GM18873 (cell line): ENCODE measurements at regions not wholly inside any gene's neighbourhood (a gene's known extent, or its start where the extent isn't known, plus 50 kb on each side); places are given as distances from the start of the nearest gene placed in this dataset.
"Not testable (repeated sequence)": the region's sequence is repeated elsewhere in the genome, so short reads cannot be mapped to it uniquely, and the experiment has no call there.

Experiments
- ATAC-seq: cut with Tn5 transposase; IDR thresholded peaks from one replicate; pipeline ENCODE4 v1.9.1; 2021; ENCODE audit warnings: mild to moderate bottlenecking, moderate library complexity, moderate number of reproducible peaks; ENCODE audit not compliant: unreplicated experiment, low FRiP score

DNA sequence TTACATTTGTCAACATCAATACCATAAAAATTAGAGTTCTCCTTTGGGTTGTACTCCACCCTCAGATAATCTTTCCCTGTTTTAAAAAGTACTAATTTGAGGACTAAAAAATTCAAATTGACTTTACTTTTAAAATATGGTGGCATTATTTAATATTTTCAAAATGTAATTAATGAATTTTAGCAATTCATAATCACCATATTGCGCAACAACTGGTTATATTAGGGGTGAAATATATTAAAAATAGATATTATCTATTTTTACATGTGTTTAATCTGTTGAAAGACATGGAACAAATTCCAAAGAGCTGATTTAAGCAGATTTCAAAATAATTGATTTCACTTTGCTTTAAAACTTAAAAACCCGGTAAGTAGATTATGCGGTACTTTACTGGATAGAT is 236.6 kb upstream of the NOL4 start:
- ATAC-seq, result no peak

DNA sequence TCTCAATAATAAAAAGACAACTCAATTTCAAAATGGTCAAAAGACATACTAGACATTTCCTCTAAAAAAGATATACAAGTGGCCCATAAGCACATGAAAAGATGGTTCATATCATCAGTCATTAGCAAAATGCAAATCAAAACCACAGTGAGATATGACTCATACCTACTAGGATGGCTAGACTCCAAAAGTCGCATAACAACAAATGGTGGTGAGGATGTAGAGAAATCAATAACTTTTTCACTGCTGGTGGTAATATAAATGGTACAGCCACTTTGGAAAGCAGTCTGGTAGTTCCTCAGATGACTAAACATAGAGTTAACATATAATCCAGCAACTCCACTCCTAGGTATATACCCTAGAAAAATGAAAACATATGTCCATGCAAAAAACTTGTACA is 242.3 kb upstream of the NOL4 start:
- ATAC-seq, result peak; percentile 69

DNA sequence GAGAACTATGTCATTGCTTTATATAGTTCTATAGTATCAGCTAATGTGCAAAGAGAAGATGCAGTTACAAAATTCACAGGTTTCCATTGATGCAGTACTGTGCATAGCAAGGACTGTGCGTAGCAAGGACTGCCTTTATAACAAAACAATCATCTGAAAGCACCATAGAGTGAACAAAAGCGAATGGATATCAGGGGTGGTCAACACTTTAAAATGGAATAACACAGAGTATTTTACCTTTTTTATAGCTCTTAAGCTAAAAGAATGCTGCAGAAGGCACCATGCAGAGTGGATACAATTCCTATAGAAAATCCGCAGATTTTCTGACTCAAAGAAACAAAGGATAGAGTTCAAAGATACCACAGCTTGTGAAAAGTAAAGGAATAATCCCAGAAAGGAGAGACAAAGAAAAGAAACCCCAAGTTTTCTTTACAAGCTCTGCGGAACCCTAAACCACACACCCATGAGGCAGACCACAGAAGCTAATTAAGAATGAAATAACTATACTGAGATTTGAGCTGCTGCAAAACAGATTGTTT is 229.9 kb upstream of the DTNA start:
- no peak for ATAC-seq

DNA sequence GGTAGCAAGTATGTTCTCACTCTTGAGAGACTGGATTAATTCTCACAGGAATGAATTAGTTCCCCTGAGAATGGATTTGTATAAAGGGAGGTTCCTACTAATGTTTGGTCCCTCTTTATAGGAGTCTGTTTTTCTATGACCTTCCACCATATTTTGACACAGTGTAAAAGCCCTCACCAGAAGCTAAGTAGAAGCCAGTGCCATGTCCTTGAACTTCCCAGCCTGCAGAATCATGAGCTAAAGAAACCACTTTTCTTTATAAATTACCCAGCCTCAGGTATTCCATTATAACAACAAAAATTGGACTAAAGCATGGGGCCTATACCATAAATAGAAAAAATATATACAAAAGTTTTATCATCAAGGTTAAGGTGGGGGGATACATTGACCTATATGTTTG is 227.9 kb upstream of the DTNA start:
- no peak for ATAC-seq

DNA sequence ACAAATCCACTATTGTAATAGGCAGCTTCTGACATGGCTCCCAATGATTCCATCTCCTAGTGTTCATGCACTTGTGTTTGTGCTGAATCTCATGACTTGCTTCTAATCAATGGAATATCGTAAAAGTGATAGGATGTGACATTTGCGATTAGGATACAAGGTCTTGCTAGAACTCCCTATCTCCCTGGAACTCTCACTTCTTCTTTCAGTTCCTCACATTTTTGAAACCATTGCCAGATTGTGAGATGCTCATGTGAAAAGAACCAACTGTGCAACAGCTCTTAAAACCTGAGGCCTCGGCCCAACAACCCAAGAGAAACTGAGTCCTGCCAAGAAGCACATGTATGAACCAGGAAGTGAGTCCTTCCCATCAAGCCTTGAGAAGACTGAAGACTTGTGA is 226.9 kb upstream of the DTNA start:
- no peak for ATAC-seq

DNA sequence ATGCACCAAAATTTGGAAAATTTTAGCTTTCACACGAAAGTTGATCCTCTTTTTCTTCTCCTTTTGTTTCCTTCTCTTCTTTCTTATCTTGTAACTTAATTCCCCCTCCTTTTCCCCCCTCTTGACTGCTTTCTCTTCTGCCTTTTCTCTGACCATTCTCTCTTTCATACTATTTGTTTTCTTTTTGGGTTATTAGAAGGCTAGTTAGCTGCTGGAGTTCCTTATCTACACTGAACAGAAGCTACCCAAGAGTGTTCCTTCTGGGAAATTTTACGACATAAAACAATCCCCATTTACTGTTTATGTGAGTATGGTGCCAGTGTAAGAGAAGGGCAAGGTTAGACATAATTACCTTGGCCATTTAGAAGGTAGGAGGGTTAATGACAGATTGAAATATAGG is 218.4 kb upstream of the DTNA start:
- ATAC-seq, result no peak

DNA sequence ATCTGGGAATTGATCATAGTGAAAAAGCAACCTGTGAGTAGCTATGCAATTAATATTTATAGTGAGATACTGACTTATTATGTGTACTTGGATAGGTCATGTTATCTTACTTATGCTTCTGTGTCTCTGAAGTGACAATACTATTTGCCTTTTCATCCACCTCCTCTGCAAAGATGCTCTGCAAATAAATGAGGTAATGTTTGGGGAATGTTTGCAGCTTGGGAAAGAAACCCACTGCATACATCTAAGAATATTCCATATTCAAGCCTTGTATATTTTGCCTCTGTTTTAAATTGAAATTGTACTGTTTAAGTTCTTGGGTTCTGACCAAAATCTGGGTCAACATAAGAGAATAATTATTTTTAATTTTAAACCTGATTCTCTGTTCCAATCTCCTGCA is 217.4 kb upstream of the DTNA start:
- no peak for ATAC-seq

DNA sequence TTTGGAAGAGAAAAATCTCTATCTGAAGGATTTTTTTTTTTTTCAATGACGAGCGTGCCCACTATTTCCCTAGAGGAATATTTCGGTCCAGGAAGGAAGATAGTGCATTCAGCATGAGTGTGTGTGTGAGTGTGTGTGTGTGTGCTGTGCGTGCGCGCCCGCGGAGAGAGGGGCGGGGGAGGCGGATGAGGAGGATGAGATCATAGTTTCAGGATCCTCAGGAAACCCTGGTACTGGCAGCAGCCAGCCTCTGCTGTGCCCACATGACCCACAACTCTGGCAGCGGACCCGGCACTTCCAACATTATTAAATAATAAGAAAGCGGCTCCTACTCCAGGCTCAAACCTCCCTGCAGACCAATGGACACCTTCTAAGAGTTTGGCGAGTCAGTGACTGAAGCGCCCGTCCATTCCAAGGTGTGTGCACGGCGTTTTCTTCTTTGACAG is 217.0 kb upstream of the DTNA start:
- ATAC-seq, result no peak

DNA sequence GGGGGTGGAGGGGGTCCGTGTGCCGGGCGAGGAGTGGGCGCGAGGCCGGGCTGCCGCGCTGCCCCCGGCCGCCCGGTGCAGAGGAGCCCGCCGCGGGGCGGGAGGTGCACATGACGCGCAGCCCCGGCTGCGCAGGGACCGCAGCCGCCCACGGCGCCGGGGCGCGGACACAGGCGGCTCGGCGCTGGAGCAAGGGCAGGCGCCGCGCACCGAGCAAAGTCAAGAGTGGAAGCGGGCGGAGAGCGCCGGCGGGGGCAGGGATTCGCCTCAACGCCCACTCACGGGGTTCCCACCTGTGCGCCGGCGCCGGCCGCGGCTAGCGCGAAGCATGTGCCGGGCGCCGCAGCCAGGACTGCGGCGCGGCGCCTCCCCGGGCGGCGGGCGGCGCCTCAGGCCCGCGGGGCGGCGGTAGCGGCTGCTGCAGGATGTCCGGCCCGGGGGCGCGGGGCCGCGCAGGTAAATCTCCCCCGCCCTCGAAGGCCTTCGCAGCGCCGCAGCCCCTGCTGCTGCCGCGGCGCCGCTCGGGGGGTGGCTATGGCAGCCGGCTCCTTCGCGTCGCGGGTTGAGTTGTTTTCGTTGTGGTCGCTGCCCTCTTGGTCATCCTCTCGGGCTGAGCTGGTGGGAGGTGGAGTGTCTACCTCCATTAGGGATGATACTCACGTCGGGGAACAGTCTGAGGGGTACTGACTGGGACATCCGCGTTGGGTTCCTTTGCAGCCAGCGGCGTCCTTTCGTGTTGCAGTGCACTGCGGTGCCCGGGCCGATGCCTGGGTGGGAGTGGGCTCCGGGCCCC is 216.3 kb upstream of the DTNA start:
- no peak for ATAC-seq

DNA sequence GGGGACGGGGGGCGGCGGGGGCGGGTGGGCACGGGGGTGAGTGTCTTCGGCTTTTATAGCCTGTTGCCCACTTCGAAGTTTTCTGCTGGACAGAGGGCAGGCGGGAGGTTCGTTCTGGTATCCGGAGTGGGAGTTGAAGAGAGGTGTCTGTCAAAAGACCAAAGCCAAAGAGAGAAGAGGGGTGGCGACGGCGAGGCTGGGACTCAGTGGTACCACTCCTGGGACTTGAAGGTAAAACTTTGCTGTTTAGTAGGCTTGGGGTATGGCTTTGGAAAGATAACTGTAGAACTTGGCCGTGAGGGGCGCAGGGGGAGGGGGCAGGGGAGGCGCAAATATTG is 215.8 kb upstream of the DTNA start:
- no peak for ATAC-seq

DNA sequence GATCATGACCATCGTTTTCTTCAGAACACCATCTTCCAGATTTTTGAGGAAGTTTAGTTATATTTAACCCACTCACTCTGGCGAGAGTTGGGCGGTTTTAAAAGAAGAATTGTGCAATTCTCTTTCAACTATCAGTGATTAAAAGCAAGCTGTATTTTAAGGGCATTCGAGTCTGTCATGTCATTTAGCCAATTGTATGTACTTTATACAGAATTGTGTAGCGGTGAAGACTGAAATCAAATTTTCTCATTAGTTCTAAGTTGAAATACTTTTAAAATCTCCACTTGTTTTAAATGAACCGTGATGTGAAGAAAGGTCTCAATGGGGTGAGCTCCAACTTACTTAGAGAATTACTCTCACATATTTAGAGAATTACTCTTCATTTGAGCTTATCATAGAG is 214.6 kb upstream of the DTNA start:
- no peak for ATAC-seq

DNA sequence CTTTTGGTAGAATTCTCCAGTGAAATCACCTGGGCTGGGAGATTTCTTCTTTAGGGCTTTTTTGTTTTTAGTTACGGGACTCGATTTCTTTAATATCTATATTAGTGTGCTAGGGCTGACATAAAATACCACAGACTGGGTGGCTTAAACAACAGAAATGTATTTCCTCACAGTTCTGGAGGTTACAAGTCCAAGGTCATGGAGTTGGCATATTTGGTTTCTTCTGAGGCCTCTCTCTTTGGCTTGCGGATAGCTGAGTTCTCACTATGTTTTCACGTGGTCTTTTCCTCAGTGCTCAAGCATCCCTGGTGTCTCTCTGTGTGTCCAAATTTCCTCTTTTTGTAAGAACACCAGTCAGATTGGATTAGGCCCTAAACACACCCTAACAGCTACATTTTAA is 208.5 kb upstream of the DTNA start:
- no peak for ATAC-seq

DNA sequence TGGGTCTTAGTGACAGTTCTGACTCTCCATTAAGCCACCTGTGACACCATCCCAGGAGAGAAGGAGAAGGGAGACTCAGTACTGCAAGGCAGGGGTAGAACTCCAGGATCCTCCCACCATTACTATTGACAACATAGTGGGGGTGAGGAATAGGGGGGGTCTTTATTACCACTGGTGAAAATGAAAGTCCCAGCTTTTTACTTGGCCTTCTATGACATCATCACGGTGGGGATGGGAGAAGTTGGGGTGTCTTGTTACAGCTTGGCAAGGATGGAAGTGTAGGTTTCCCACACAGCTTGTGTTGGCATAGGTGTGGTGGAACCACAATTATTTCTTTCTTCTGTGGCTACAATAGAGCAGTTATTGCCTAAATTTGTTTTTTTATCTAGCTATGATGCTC is 203.9 kb upstream of the DTNA start:
- ATAC-seq, result no peak

DNA sequence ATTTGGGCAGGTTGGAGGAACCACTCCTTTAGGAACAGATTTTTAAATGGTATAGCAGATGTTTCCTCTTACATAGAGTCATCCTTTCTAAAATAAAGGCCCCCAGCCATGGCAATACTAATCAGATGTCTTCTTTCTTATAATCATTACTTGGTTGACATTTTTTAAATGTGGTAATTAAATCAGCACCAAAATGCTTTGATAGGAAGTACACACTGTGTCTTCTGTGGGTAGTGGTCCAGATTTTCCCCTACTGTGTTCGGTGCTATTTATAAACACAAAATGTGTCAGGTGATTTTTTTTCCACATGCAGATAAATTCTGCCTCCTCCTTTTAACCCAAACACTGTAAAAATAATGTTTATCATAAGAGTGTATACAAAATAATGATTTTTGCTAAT is 200.9 kb upstream of the DTNA start:
- ATAC-seq, result no peak

DNA sequence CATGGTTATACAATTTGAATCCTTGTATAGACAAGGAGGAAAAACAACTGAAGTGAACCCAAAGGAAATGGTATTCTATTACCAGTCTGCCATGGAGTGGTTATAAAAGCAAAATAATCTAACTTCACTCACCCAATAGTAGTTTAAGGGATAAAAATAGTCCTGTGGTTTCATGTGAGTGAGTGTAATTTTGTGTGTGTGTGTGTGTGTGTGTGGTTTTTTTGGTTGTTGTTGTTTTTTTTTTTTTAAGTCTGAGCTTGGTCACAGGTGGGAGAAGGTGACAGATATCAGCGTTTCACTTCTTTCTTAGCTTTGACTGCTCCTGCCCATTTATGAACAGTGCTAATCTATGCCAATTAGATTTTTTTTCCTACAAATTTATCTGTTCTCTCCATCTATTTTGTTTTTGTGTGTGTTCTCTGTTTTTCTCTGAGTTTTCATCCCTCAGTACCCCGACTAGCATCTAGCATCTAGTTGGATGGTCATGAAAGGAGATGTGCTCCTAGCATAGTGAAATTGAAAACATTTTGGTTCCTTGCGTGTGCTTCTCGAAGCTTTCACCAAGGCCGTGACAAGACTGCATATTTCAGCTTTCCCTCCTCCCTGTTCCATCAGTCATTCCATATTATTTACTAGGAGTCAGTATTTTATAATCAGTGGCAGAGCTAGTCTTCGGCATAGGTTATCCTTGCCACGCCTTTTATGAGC is 200.1 kb upstream of the DTNA start:
- ATAC-seq, result no peak

DNA sequence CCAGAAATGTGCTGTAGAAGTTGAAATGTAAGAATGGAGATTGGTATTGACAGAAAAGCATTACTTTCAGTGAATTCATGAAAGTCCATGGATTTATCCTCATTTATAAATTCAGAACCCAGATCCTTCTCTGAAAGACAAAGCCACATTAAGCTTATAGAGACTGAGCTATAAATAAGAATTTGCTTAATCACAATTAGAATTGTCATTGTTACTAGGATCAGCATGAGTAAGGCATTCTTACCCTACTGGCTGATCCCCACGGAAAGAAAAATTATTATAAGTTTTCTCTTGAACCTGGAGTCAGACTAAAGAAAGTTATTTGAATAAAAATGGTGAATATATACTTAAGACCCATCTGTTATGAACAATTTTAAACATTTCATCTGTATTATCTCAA is 199.2 kb upstream of the DTNA start:
- ATAC-seq, result no peak

DNA sequence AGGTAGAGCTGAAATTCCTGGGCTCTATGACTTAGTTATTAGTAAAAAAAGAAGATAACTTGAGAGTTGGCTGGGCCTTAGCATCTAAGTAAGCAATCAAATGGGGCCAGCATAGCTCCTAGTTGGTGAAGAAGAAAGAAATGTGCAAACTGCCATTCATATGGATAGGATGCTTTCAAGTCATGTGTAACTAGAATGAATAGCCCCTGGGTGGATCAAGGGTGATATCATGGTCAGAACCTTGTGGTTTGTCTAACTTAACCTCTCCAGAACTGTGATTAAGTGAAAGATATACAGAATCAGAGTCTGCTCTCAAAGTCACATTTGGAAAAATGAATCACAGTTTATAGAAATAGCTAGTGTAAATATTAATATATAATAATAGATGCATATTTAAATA is 198.7 kb upstream of the DTNA start:
- no peak for ATAC-seq

DNA sequence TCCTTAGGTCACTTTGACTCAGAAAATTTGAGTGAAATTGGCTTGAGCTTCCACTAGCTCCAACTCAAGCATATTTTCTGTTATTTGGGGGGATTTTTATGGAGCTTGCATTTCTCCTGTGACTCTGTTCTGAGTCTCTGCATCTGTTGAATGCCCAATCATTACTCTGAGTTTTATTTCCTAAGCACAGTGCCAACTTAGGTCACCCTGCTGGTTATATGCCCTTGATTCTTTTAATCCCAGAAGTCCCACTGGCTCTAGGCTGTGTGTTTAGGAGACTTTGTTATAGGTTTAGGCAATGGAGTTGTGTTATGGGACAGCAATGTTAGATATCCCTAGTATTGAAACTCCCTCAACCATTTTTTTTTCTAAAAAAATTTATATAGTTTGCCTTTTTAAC is 198.2 kb upstream of the DTNA start:
- ATAC-seq, result no peak

DNA sequence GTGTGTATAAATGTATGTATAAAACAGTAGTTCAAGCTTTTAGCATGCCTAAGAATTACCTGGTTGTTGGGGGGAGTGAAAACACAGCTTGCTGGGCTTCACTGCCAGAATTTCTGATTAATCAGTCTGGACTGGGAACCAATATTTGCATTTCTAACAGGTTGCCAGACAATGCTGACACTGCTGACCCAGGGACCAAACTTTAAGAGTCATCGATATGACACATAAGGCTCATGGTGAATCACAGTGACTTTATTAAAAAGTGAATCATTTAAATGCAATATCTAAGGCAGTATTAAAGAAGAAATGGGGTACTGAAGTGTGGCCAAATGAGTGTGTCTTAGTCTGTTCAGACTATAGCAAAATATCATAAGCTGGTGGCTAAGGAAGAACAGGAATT is 195.9 kb upstream of the DTNA start:
- no peak for ATAC-seq

DNA sequence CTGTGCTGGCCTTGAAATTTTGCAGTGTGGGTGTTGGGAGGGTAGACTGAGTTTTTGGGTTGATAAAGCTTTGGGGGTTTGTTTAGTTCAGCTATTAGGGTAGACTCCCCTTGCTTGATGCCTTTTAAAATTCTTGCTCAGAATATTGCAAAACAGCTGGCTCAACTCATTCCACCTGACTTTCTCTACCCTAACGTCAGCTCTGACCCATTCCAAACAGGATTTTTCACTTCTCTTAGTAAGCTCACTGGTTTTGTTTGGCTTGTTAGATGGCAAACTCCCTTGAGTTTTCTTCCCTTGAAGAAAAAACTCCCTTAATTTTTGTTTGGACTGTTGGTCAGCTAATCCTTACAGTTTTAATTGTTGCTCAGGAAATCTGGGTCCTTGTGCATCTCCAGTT is 195.1 kb upstream of the DTNA start:
- ATAC-seq, result no peak

DNA sequence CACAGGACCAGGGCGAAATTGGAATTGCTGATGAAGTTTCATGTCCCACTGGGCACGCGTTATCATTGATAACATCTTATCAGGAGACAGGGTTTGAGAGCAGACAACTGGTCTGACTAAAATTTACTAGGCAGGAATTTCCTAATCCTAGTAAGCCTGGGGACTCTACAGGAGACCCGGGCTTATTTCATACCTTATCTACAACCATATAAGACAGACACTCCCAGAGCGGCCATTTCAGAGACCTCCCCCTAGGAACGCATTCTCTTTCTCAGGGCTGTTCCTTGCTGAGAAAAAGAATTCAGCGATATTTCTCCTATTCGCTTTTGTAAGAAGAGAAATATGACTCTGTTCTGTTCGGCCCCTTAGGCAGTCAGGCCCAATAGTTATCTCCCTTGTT is 193.7 kb upstream of the DTNA start:
- ATAC-seq, result not testable (repeated sequence)

DNA sequence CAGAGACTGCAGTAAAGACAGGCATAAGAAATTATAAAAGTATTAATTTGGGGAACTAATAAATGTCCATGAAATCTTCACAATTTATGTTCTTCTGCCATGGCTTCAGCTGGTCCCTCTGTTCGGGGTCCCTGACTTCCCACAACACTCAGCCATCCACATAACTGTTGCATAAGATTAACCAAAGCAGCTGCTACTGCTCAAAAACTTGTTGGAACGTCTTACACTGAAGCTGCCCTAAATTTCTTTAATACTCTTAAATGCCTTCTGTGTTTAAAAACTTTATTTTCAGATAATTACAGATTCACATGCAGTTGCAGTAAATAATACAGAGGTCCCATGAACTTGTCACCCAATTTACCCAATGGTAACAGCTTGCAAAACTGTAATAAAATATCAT is 193.1 kb upstream of the DTNA start:
- ATAC-seq, result not testable (repeated sequence)
